ENCODE measurements at regions not wholly inside any gene's neighbourhood (a gene's known extent, or its start where the extent isn't known, plus 50 kb on each side); places are given as distances from the start of the nearest gene placed in this dataset.

- no peak for DNase-seq
Observed at GRCh38 chr5:144084971-144085370, 85.5 kb downstream of the YIPF5 start.

GRCh38 chr5:144085381-144085780 is 85.1 kb downstream of the YIPF5 start:
- DNase-seq: no peak

- no peak for DNase-seq
Observed at GRCh38 chr5:144086295-144086694, 84.2 kb downstream of the YIPF5 start.

DNA sequence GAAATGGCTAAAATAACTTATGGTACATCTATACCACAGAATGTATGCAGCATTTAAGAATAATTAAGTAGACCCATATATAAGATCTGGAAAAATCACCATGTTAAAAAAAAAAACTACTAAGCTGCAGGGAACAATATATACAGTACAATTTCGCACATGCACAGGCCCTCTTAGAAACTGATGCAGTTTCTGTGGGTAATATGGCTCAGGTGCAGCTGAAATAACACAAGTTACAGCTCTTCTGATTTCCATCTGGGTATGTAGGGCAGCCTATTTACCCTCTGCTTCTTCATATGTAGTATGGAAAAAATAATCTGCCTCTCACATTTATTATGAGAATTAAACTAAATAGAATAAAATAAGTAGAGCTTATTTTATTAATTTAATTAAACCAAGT is 82.9 kb downstream of the YIPF5 start:
- DNase-seq: no peak

DNA sequence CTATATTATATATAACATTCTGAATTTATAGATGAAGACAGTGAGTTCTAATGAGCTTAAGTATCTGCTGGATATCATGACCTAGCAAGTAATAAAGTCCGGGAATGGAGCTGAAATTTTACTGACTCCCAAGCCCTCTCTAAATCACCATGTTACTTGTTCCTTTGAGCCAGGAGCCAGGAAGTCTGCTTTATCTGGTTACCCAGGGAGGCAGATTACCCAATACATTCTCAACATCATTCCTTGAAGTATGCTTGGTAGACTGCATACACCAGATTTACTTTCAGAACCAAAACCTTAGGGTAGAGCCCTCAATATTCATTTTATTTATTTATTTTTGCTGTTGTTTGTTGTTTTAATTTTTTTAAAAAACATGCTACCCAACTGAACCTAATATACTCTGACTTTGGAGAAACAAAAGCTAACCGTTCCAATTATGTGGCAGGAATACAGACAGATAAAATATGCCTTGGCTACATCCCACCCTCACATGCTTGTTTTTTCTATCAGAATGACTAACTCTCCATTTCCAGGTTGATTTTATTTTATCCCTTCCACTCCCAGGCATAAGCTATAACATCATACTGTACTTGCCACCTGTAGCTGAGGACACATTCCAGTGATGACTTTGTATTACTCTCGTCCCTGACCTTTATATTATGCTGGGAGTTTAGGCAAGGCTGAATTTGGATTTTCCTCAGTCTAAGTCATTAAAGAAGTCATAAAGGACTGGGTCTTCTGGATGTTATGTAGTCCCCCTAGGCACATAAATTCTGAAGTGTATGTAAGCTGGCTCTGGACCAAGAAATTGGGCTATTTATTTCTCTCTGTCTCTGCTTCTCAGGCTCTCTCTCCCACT is 82.0 kb downstream of the YIPF5 start:
- no peak for DNase-seq

- no peak for DNase-seq
Observed at GRCh38 chr5:144089401-144090021, 80.9 kb downstream of the YIPF5 start.

GRCh38 chr5:144092508-144092907 is 78.0 kb downstream of the YIPF5 start:
- DNase-seq: no peak

DNA sequence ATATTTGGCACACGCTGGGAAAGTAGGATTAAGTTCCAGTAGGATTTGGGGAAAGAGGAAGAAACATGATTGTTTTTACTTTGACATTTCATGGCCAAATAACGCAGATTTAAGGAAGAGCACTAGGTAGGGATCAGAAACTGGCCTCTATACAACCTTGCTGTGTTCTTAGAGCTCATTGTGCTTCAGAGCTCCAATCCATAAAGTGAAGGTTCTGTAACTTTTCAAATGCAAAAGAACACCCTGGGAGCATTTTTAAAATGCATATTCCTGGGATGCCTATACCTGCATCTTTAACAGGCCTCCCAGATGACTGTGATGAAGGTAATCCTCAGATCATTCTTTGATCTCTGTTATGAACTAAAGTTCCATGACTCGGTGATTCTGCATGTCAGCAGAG is 77.1 kb downstream of the YIPF5 start:
- DNase-seq: no peak

- no peak for DNase-seq
Observed at GRCh38 chr5:144093868-144094267, 76.6 kb downstream of the YIPF5 start.

DNA sequence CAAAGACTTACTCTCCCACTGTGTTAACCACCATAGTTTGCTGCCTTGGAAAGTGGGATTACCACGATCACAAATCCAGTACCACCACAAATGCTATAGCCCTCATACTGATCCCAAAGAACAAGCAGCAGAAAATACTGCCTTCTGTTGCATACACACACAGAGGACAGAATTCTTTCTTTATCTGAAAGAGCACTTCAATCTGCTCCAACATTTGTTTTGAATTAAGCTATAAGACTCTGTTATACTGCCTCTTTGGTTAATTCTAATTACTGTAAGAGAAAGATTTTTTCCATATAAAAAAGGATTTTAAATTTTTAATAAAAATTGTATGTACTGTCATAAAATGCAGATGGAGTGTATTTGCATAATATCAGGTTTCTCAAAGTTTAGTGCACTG is 69.8 kb downstream of the YIPF5 start:
- DNase-seq: no peak

- no peak for DNase-seq
Observed at GRCh38 chr5:144101616-144102015, 68.8 kb downstream of the YIPF5 start.

DNA sequence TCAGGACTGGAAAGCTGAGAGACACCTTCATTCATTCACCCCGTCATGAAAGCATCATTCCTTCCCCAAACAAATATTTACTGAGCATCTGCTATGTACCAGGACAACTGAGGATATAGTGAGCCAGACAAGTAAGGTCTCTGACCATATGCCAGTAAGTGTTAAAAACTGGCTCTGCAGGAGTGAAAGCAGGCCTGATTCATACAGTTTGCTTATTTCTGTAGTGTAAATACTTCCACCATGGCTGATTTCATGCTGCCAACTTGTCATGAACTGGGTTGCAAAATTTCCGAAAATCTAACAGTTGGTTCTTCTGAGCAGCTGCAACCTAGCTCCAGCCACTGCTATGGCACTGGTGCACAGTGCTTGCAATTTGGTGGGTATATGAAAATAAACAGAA is 68.1 kb downstream of the YIPF5 start:
- DNase-seq: no peak

- no peak for DNase-seq
Observed at GRCh38 chr5:144102979-144103378, 67.5 kb downstream of the YIPF5 start.

DNA sequence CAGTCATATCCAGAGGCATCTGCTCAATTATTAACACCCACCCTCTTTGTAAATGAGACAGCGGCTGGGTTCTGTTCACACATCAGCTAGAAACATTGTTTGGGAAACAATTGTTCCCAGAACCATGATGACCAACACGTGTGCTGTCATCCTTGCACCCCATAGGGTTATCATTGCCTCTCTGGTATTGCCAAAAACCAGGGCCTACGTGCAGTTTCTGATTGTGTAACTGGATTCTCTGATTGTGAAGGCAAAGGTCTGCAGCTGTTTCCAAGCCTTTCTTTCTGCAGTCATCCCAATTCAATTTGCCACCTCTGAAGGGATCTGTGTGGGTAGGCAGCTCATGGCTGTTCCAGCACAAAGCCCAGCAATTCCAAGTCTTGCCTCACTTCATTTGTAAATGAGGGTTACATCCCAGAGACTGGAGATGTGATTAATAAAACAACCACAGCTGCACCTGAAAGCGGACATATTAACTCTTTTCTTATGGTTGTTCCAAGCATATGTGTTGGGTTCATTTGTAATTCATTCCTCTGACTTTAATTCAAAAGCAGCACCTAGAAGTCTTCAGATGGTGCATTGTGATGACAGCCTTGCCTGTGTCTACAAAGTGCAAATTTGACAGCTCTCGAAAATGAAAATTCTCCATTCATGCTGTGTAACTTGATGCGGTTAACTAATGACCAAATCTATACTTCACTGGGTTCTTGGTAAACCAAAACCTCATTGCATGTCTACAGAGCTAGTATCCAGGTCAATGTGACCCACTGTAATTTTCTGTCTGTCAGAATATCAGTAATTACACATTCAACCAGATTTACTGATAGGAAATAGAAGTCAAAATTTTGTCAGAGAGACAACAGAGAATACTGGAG is 66.6 kb downstream of the YIPF5 start:
- DNase-seq: no peak

DNA sequence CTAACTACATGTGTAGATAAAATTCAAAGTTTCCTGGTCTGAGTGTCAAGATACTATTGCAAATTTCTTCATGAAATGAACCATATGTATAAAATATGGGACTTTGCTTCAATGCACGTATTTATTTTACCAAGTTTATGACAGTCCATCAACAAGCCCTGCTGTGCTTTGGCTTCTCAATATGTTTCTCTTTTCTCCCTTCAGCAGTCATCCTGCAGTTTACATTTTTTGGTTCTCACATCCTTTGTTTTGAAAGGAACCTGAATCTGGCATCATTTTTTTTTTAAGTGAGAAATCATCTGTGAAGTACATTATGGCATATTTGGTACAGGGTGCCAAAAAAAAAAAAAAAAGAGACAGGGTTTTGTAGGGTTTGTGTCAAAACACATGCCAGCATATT is 65.1 kb downstream of the YIPF5 start:
- no peak for DNase-seq

- no peak for DNase-seq
Observed at GRCh38 chr5:144108131-144108530, 62.3 kb downstream of the YIPF5 start.
